MM.1S (cell line): ENCODE measurements at regions not wholly inside any gene's neighbourhood (a gene's known extent, or its start where the extent isn't known, plus 50 kb on each side); places are given as distances from the start of the nearest gene placed in this dataset.

Experiments used
- EZH2phosphoT487 ChIP-seq: fragments of 300-600 bp; sonication (generic); IDR thresholded peaks from 2 replicates; pipeline ENCODE4 v1.6.1; 2018; ENCODE audit warnings: antibody characterized with exemption, low read length
- TF ChIP-seq, protein P1 (sequence below): fragments of 300-600 bp; sonication (generic); IDR thresholded peaks from 2 replicates; pipeline ENCODE4 v1.5.1; 2016; ENCODE audit warnings: antibody characterized with exemption, low read length, mixed read lengths

DNA sequence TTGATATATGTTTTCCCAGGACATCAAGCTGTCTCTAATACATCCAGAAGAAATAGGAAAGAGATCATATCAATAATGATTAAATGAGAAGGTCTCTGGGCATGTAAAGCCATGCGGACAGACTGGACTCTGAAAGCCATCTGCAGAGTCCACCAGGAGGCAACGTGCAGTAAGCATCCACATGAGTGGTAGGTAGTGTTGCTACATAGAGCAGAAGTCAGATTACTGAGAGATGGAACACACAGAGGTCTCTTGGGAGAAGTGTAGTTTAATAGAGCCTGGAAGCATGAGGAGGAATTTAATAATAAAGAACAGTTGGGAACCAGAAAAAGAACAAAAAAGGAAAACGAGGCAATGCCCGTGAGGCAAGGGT is 758.1 kb upstream of the DDX18 start:
- TF ChIP-seq, protein P1, sequence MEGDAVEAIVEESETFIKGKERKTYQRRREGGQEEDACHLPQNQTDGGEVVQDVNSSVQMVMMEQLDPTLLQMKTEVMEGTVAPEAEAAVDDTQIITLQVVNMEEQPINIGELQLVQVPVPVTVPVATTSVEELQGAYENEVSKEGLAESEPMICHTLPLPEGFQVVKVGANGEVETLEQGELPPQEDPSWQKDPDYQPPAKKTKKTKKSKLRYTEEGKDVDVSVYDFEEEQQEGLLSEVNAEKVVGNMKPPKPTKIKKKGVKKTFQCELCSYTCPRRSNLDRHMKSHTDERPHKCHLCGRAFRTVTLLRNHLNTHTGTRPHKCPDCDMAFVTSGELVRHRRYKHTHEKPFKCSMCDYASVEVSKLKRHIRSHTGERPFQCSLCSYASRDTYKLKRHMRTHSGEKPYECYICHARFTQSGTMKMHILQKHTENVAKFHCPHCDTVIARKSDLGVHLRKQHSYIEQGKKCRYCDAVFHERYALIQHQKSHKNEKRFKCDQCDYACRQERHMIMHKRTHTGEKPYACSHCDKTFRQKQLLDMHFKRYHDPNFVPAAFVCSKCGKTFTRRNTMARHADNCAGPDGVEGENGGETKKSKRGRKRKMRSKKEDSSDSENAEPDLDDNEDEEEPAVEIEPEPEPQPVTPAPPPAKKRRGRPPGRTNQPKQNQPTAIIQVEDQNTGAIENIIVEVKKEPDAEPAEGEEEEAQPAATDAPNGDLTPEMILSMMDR: no peak
- TF ChIP-seq EZH2phosphoT487: no peak
